Sigmoid colon (tissue), 6 donors: ENCODE measurements at regions not wholly inside any gene's neighbourhood (a gene's known extent, or its start where the extent isn't known, plus 50 kb on each side); places are given as distances from the start of the nearest gene placed in this dataset.

Source experiments
- DNase-seq: peaks from one replicate; pipeline ENCODE4 v3.0.0-alpha.2; 2019
- H3K27ac ChIP-seq, 4 donors: fragments of 200-600 bp; sonication (generic); one replicate each; pipeline ENCODE4 v1.5.1; 2016 to 2019; ENCODE audit warnings: mild to moderate bottlenecking in 1 of 4
- H3K27me3 ChIP-seq, 3 donors: fragments of 200-600 bp; sonication (generic); one replicate each; pipeline ENCODE4 v1.5.1; 2019; ENCODE audit warnings: mild to moderate bottlenecking in 1 of 3
- H3K36me3 ChIP-seq, 4 donors: fragments of 200-600 bp; sonication (generic); one replicate each; pipeline ENCODE4 v1.5.1; 2016 to 2019
- H3K4me1 ChIP-seq, 4 donors: fragments of 200-600 bp; sonication (generic); one replicate each; pipeline ENCODE4 v1.5.1; 2017 to 2019
- H3K4me3 ChIP-seq, 4 donors: fragments of 200-600 bp; sonication (generic); one replicate each; pipeline ENCODE4 v1.5.1; 2017 to 2019; ENCODE audit warnings: mild to moderate bottlenecking in 2 of 4, moderate library complexity in 1 of 4
- H3K9me3 ChIP-seq, 4 donors: fragments of 200-600 bp in 3 of 4; sonication (generic) in 3 of 4; one replicate each; pipeline versions ENCODE4 v1.5.1 to v1.6.1; 2013 to 2019
- CTCF ChIP-seq, 4 experiments: fragments of 450-650 bp in 3 of 4; fragments of 200-600 bp in 1 of 4; IDR thresholded peaks; one replicate each; pipeline ENCODE4 v1.5.1; 2016 to 2019; ENCODE audit warnings: antibody characterized with exemption in 4 of 4, mild to moderate bottlenecking in 3 of 4, moderate library complexity in 2 of 4
- EP300 ChIP-seq, 4 donors: sonication (generic); formaldehyde crosslinking; IDR thresholded peaks; one replicate each; pipeline ENCODE4 v1.6.1; 2017; ENCODE audit warnings: antibody characterized with exemption in 4 of 4
- POLR2A ChIP-seq, 2 donors: fragments of 450-650 bp; IDR thresholded peaks; one replicate each; pipeline ENCODE4 v1.6.1; 2016; ENCODE audit warnings: antibody characterized with exemption in 2 of 2, mild to moderate bottlenecking in 2 of 2, moderate library complexity in 2 of 2
- POLR2AphosphoS5 ChIP-seq, 4 donors: sonication (generic); formaldehyde crosslinking; IDR thresholded peaks; one replicate each; pipeline ENCODE4 v1.6.1; 2017; ENCODE audit warnings: antibody characterized with exemption in 4 of 4
- WGBS, 2 donors: extraction: QIAGEN DNeasy Blood & Tissue Kit; methylation state at CpG; one replicate each; pipeline ENCODE4 v1.1.7; 2013; 5-methylcytosine and 5-hydroxymethylcytosine counted together
- intact Hi-C: fragments of 100-400 bp; cut with DNase I; formaldehyde crosslinking; loops from one replicate; pipeline ENCODE4 v1.15.1; 2023
- donor health status: healthy with polysubstance abuse.
- donor health status: healthy.

DNA sequence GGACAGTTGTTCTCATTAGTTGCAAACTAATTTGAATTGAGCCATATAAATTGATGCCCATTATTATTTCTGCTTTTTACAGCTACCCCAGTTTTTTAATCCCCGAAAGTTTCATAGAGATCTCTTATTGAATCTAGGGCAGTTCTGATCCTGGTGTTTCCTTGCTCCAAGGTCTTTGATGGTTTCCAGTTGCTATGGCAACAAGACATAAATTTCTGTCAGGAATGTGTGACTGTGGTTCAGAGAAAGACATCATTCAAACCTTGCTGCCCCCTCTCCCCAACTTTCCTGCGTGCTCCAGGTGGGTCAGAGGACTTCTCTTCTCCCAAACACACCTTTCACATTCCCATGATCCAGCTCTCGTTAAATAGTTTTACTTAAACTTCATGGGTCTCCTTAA is 63.4 kb downstream of the TAF11L14 start:
- no peak overlapping the region for H3K27ac ChIP-seq
- H3K4me1 ChIP-seq = no peaks in the 10 kb centered on the region
- DNase-seq = no peak
- H3K27me3 ChIP-seq = no peaks in the 10 kb centered on the region
- no peaks in the 10 kb centered on the region for H3K9me3 ChIP-seq
- H3K4me3 ChIP-seq = no peak overlapping the region
- TF ChIP-seq POLR2AphosphoS5 (IDR thresholded peaks at IDR 0.05) = no peak
- TF ChIP-seq EP300 (IDR thresholded peaks at IDR 0.05) = no peak
- no peak for TF ChIP-seq POLR2A (IDR thresholded peaks at IDR 0.05)
- no peak for TF ChIP-seq CTCF (IDR thresholded peaks at IDR 0.05)
- intact Hi-C loops = no loop called here
- WGBS, 2 donors = 59 to 83% methylated on average over 3 of the region's 3 CpGs
- no peaks in the 10 kb centered on the region for H3K36me3 ChIP-seq

DNA sequence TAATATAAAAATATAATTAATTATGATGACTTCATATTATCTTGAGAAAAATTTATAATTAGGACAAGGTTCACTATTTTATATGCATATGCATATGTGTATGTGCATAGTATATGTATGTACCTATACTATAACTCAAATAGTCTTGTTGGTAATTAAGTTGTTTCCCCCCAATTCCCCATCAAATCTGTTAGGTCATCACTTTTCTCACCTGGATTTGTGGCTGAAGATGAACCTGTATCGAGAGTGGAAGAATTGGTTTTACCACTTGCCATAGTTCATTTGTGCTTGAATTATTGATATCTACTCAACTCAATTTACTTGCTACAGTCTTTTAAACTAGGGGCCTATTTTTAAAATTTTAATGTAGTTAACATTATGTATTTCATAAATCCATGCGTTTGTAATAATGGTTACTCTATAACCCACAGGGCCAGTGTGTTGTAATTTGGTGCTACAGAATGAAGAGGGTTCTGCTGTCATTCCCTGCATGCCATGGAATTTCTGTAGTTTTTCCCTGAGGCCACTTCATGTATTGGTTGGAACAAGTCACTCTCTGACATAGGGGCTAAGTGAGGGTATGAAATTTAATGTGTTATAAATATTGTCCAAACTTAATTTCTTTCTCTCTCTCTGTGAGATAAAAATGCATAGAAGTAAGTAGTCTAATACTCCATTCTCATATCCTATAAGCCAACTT is 74.9 kb downstream of the TAF11L14 start:
- TF ChIP-seq POLR2AphosphoS5 (IDR thresholded peaks at IDR 0.05) = no peak
- no peak for TF ChIP-seq POLR2A (IDR thresholded peaks at IDR 0.05)
- TF ChIP-seq EP300 (IDR thresholded peaks at IDR 0.05) = no peak
- no peak for TF ChIP-seq CTCF (IDR thresholded peaks at IDR 0.05)
- 79 to 86% methylated on average over 2 of the region's 2 CpGs for WGBS, 2 donors
- Histone ChIP-seq H3K27me3 (no peaks in the 10 kb centered on the region), H3K4me3 (no peak overlapping the region), H3K36me3 (no peaks in the 10 kb centered on the region), H3K9me3 (peaks cover 0 to 2% (median 0%) of the 10 kb centered on the region in 4 donors), H3K27ac (no peak overlapping the region), H3K4me1 (no peaks in the 10 kb centered on the region)
- intact Hi-C loops = no loop called here
- DNase-seq = no peak

DNA sequence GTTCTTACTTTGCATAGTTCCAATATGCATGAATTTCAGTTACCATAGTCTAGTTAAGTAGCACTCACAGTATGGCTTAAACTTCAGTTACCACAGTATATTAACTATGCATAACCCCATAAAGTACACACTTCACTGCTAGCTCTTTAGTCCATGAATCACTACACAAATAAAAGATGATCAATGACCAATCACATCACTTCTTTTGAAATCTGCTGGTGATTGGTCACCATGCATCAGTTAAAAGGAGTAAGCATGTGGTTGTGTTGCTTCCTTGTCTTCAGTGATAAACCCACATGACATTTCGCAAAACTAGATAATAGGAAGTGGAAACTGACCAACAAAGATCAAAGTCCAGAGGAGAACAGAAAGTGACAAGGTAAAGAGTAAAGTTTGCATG is 79.0 kb downstream of the TAF11L14 start:
- 42 to 91% methylated on average over 1 of the region's 1 CpG for WGBS, 2 donors
- Histone ChIP-seq H3K27ac (no peak overlapping the region), H3K27me3 (no peaks in the 10 kb centered on the region), H3K36me3 (no peaks in the 10 kb centered on the region), H3K4me3 (no peak overlapping the region), H3K9me3 (no peaks in the 10 kb centered on the region), H3K4me1 (no peaks in the 10 kb centered on the region)
- no peak for DNase-seq
- intact Hi-C loops = no loop called here
- TF ChIP-seq CTCF (IDR thresholded peaks at IDR 0.05) (no peak), POLR2A (IDR thresholded peaks at IDR 0.05) (no peak), POLR2AphosphoS5 (IDR thresholded peaks at IDR 0.05) (no peak), EP300 (IDR thresholded peaks at IDR 0.05) (no peak)

- Histone ChIP-seq H3K4me3 (no peak overlapping the region), H3K27me3 (no peaks in the 10 kb centered on the region), H3K9me3 (no peaks in the 10 kb centered on the region), H3K36me3 (no peaks in the 10 kb centered on the region), H3K4me1 (no peaks in the 10 kb centered on the region), H3K27ac (no peak overlapping the region)
- DNase-seq = no peak
- TF ChIP-seq EP300 (IDR thresholded peaks at IDR 0.05) (no peak), POLR2AphosphoS5 (IDR thresholded peaks at IDR 0.05) (no peak), POLR2A (IDR thresholded peaks at IDR 0.05) (no peak), CTCF (IDR thresholded peaks at IDR 0.05) (no peak)
- 95 to 98% methylated on average over 4 of the region's 4 CpGs for WGBS, 2 donors
- intact Hi-C loops = no loop called here
These were observed 79.9 kb downstream of the TAF11L14 start for GRCh38 chr5:17714186-17714585.

- Histone ChIP-seq H3K9me3 (no peaks in the 10 kb centered on the region), H3K4me3 (no peak overlapping the region), H3K27me3 (no peaks in the 10 kb centered on the region), H3K36me3 (no peaks in the 10 kb centered on the region), H3K27ac (no peak overlapping the region), H3K4me1 (no peaks in the 10 kb centered on the region)
- 94 to 96% methylated on average over 9 of the region's 9 CpGs for WGBS, 2 donors
- intact Hi-C loops = no loop called here
- TF ChIP-seq CTCF (IDR thresholded peaks at IDR 0.05) (no peak), POLR2A (IDR thresholded peaks at IDR 0.05) (no peak), EP300 (IDR thresholded peaks at IDR 0.05) (no peak)
- no peak for DNase-seq
These were observed 85.3 kb downstream of the TAF11L14 start for GRCh38 chr5:17719592-17719991.
